Stomach (tissue), 4 donors: ENCODE measurements at regions not wholly inside any gene's neighbourhood (a gene's known extent, or its start where the extent isn't known, plus 50 kb on each side); places are given as distances from the start of the nearest gene placed in this dataset.

ENCODE experiments used
- CTCF ChIP-seq, 7 experiments: fragments of 450-650 bp in 4 of 7; fragments of 200-600 bp in 3 of 7; sonication (generic) in 3 of 7; IDR thresholded peaks; one replicate each; pipeline ENCODE4 v1.5.1; 2016 to 2019; ENCODE audit warnings: antibody characterized with exemption in 7 of 7, control low read depth in 2 of 7, mild to moderate bottlenecking in 1 of 7
- EP300 ChIP-seq: sonication (generic); formaldehyde crosslinking; IDR thresholded peaks from one replicate; pipeline ENCODE4 v1.6.1; 2017; ENCODE audit warnings: antibody characterized with exemption
- POLR2A ChIP-seq, 4 donors: fragments of 450-650 bp; IDR thresholded peaks; one replicate each; pipeline ENCODE4 v1.6.1; 2016; ENCODE audit warnings: antibody characterized with exemption in 4 of 4, control low read depth in 2 of 4, mild to moderate bottlenecking in 1 of 4, moderate library complexity in 1 of 4
- POLR2AphosphoS5 ChIP-seq, 3 donors: sonication (generic); formaldehyde crosslinking; IDR thresholded peaks; one replicate each; pipeline ENCODE4 v1.6.1; 2016; ENCODE audit warnings: antibody characterized with exemption in 3 of 3

- TF ChIP-seq CTCF (IDR thresholded peaks at IDR 0.05) (no peak), POLR2A (IDR thresholded peaks at IDR 0.05) (no peak), EP300 (no peak), POLR2AphosphoS5 (IDR thresholded peaks at IDR 0.05) (no peak)
These were observed 735.0 kb downstream of the CCDC85A start for GRCh38 chr2:56918790-56919189.
